ENCODE measurements at regions not wholly inside any gene's neighbourhood (a gene's known extent, or its start where the extent isn't known, plus 50 kb on each side); places are given as distances from the start of the nearest gene placed in this dataset.
A peak's percentile ranks its signal among the peaks of the same experiment; 100 is the strongest.

DNA sequence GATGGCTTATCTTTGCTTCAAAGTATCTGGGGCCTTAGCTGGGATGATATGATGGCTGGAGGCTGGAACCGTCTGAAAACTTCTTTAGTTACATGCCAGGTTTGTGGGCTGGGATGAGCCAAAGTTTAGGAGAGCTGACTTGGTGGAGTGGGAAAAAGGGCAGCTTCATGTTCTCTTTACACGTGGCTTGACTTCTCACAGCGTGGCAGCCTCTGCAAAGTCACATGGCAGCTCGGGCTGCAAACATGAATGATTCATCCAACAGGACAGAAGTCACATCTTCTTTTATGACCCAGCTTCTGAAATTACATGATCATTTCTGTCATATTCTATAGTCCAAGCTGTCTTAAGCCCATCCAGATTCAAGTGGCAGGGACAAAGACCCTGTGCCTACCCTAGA lies 176.0 kb downstream of the OLFM4 start:
- no peak for DNase-seq (ENCODE audit: low spot score)

DNA sequence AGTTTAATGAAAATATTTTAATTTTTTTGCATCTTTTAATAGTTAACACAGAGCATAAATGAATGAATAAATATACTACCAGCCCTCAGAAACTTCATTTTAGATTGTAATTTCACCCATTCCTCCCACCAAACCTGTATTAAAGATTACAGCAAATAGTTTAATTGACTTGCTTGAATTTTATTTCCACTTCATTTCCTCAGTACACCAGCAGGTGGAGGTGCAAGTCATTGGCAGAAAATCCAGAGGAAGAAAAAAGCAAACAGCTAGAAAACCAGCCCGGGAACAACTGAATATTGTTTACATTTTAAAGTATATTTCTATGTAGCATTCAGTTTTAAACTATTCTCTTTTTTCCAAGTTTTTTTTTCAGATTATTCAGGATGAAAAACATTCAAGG lies 177.8 kb downstream of the OLFM4 start:
- no peak for DNase-seq (ENCODE audit: low spot score)

- DNase-seq (ENCODE audit: low spot score), result no peak
Measured at GRCh38 chr13:53207556-53207955, 178.9 kb downstream of the OLFM4 start.

GRCh38 chr13:53214433-53214832 lies 185.8 kb downstream of the OLFM4 start:
- no peak for DNase-seq (ENCODE audit: low spot score)

- no peak for DNase-seq (ENCODE audit: low spot score)
Measured at GRCh38 chr13:53215563-53215962, 186.9 kb downstream of the OLFM4 start.

GRCh38 chr13:53216773-53217172 lies 188.2 kb downstream of the OLFM4 start:
- no peak for DNase-seq (ENCODE audit: low spot score)

DNA sequence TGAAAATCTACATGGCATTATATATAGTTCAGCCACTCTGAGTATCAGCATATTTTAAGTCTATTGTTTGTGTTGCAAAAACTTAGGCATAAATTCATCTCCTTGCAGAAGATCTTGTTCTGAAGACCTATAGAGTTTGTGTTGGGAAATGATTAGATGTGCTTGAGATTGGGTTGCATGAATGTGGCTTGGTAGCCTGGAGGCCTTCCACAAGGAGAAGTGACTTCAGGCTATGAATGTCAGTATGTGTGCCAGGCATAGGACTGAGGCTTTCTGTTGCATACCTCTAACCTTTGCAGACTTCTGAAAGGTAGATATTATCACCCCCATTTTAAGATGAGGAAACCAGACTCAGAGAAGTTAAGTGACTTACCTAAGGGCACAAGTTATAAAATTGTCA lies 188.6 kb downstream of the OLFM4 start:
- no peak for DNase-seq (ENCODE audit: low spot score)

GRCh38 chr13:53220038-53220437 lies 191.4 kb downstream of the OLFM4 start:
- no peak for DNase-seq (ENCODE audit: low spot score)

DNA sequence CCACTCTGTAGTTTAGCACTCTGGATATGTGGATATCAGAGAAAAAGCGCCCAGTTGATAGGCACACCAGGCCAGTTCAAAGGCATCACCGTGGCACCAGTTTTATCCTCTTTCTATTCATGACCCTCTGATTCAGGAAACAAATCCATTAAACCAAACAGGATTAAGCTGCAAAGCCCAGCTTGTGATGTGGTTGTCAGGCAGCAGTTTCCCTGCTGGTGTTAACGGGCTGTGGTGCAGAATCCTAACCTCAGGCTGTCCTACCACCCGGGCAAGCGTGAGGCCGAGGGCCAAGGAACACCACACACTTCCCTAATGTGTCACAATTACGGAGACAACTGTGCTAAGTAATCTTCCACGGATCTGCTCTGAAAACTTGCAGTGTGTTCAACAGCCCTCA lies 209.1 kb downstream of the OLFM4 start:
- no peak for DNase-seq (ENCODE audit: low spot score)

- DNase-seq (ENCODE audit: low spot score), result no peak
Measured at GRCh38 chr13:53238261-53238660, 209.6 kb downstream of the OLFM4 start.

- no peak for DNase-seq (ENCODE audit: low spot score)
Measured at GRCh38 chr13:53240401-53241025, 211.9 kb downstream of the OLFM4 start.

- no peak for DNase-seq (ENCODE audit: low spot score)
Measured at GRCh38 chr13:53241891-53242348, 213.3 kb downstream of the OLFM4 start.

DNA sequence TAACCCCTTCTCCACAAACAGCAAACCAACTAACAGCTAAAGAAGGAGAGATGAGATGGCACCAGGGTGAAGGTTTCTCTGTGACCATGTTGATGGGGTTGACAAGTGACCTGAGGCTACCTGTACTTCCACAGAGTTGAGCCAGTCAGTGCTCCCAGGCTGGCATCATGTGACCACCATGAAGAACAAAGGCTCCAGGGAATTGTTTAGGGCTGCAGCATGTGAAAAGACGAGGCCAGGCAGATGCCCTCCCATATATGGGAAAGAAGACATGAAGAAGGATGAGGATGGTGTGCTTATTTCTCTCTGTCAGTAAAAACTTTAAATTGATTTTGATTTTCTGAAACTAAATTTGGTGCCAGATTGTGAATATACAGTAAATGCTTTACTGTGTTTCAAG lies 220.6 kb downstream of the OLFM4 start:
- DNase-seq (ENCODE audit: low spot score), result no peak

DNA sequence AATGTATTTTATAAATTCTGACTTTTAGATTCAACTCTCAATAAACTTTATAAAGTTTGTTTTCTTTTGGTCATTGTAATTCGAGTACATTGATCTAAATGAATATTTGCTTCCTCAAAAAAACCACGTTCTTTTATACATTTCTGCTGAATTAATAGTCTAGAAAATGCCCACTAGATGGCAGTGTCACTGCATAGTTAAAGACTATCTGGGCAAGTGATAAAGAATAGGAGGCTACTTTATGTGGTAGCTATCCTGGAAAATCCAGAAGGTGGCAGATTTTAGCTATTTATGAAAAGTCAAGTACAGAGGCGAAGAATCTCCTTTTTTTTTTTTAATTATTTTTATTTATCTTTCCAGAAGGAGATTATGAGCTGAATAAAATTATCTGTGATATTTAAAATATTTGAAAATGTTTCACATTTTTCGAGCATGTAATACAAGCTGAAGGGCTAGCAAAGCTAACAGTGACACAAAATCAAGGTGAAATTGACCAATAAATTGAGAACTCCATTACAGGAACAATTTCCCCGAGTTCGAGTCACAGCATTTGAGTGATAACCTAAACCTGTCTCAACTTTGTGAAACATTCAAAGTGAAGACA lies 221.8 kb downstream of the OLFM4 start:
- DNase-seq (ENCODE audit: low spot score), result peak; percentile 48

DNA sequence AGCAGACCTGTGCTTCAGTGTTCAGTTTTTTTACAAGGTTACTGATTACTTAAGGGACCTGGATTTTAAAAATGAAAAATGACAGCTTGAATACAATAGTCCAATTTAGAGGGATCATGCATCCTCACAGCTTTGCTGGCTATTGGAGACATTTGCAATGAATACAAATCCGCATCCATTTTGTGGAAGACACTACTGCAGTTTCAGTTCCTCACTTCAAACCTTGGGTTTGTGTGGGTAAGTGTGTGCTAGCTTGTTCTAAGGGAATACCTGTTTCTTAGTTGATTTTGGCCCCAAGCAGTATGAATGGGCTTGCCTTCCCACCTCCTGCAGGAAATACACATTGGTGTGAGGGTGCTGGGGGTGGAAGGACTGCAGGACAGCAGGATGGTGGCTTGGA lies 222.4 kb downstream of the OLFM4 start:
- no peak for DNase-seq (ENCODE audit: low spot score)

GRCh38 chr13:53254500-53254899 lies 225.9 kb downstream of the OLFM4 start:
- no peak for DNase-seq (ENCODE audit: low spot score)

DNA sequence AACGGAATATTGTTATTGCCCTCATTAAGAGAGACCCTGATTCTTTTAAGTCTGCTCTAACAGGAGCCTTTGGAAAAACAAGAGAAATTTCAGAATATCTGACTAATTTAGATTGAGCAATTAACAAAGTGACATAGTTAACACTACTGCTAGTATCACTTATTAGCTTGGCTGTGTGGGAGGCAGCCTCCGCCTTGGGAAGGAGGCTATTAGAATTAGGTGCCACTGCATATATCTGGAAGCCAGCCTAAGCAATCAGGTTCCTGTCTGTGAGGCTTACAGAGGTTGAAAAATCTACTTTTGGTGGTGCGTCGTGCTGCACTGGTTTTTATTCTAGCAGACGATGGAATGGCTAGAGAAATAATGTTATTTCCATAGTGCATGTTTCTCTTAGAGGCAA lies 227.2 kb downstream of the OLFM4 start:
- no peak for DNase-seq (ENCODE audit: low spot score)

DNA sequence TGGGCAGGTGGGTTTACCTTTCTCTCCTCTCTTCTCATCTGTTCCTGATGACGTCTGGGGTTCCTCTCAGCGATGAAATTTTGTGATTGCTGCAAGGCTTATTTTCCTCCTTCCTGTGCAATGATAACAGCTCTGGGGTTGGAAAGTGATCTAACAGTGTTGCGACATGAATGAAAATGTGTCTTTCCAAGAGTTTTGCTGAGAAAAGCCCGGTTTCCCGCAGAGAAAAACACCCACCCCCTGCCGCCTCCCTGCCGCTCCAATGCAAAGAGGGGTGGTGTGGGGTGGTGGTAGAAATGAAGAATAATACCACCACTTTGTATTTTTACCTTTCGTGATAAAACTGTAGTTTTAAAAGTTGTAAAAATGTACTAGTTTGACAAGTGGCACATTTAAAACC lies 232.0 kb downstream of the OLFM4 start:
- DNase-seq (ENCODE audit: low spot score), result no peak

GRCh38 chr13:53264751-53265385 lies 236.3 kb downstream of the OLFM4 start:
- no peak for DNase-seq (ENCODE audit: low spot score)

DNA sequence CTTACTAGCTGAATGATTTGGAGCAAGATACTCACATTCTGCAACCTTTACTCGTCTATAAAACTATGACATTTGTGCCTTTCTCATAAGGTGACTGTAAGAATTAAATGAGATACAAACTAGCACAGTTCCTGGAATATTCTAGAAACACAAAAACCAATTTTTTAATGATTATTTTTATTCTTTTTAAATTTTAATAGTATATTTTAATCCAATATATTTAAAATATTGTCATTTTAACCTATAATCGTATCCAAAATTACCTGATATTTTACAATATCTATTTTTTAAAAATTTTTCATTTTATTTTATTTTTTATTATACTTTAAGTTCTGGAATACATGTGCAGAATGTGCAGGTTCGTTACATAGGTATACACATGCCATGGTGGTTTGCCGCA lies 238.1 kb downstream of the OLFM4 start:
- DNase-seq (ENCODE audit: low spot score), result no peak

- DNase-seq (ENCODE audit: low spot score), result no peak
Measured at GRCh38 chr13:53269634-53270033, 241.0 kb downstream of the OLFM4 start.

DNA sequence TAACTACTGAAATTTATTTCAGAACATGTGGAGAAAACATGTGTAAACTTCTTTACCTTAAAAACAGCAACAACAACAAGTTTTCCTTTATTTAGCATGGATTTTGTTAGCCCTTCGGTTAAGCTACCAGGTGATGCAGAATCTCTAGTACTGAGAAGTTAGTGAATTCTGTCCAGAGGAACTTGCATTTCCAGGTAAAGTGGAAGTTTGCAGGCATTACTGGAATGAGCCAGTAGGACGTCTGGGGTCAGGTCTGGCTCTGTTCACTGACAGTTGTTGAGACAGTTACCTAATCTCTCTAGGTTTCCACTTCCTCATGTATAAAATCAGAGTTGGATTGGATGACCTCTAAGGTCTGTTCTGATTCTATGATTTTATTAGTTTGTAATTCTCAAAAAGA lies 244.3 kb downstream of the OLFM4 start:
- DNase-seq (ENCODE audit: low spot score), result no peak

- no peak for DNase-seq (ENCODE audit: low spot score)
Measured at GRCh38 chr13:53276265-53276664, 247.7 kb downstream of the OLFM4 start.

DNA sequence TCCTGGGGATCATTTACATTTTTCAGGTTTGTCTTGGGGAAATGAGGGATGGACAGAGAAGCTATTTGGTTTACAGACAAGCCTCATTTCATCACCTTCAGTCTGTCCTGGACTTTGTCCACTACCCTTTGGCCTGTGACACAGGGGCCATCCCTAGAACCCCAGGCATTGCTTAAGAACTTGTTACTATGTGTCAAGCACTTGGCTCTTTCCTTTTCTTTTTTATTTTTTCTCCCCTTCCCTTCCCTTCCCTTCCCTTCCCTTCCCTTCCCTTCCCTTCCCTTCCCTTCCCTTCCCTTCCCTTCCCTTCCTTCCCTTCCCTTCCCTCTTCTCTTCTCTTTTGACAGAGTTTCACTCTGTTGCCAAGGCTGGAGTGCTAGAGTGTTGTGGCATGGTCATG lies 253.1 kb downstream of the OLFM4 start:
- no peak for DNase-seq (ENCODE audit: low spot score)
